Testis (tissue), 2 donors: ENCODE measurements at regions not wholly inside any gene's neighbourhood (a gene's known extent, or its start where the extent isn't known, plus 50 kb on each side); places are given as distances from the start of the nearest gene placed in this dataset.

Experiments
- POLR2A ChIP-seq: fragments of 450-650 bp; IDR thresholded peaks from one replicate; pipeline ENCODE4 v1.6.1; 2017; ENCODE audit warnings: antibody characterized with exemption, mild to moderate bottlenecking, moderate library complexity
- TF ChIP-seq, protein P1 (sequence below), 3 experiments: fragments of 450-650 bp in 2 of 3; fragments of 200-600 bp in 1 of 3; sonication (generic) in 1 of 3; IDR thresholded peaks; one replicate each; pipeline ENCODE4 v1.5.1; 2016 to 2019; ENCODE audit warnings: antibody characterized with exemption in 3 of 3, mild to moderate bottlenecking in 2 of 3, moderate library complexity in 1 of 3

DNA sequence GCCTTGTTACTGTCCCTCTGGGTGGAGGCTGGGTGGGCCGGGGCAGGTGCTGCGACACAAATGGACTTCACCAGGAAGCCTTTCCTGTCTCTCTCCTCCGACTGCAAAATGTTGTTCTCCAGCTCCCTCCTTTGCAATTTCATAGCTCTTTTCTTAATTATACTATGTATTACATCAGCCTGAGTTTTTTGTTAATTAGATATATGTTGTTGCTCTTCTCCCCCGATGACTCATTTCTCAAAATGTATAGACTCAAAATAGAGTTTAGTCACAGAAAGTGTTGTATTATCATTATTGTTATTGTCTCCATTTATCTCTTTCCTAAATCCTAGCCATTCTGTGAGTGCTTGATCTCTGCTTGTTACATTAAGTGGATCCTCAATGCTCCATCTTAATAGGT, 122.4 kb upstream of the OSMR start:
- TF ChIP-seq, protein P1, sequence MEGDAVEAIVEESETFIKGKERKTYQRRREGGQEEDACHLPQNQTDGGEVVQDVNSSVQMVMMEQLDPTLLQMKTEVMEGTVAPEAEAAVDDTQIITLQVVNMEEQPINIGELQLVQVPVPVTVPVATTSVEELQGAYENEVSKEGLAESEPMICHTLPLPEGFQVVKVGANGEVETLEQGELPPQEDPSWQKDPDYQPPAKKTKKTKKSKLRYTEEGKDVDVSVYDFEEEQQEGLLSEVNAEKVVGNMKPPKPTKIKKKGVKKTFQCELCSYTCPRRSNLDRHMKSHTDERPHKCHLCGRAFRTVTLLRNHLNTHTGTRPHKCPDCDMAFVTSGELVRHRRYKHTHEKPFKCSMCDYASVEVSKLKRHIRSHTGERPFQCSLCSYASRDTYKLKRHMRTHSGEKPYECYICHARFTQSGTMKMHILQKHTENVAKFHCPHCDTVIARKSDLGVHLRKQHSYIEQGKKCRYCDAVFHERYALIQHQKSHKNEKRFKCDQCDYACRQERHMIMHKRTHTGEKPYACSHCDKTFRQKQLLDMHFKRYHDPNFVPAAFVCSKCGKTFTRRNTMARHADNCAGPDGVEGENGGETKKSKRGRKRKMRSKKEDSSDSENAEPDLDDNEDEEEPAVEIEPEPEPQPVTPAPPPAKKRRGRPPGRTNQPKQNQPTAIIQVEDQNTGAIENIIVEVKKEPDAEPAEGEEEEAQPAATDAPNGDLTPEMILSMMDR (IDR thresholded peaks at IDR 0.05), result no peak
- TF ChIP-seq POLR2A, result no peak
